Hematopoietic multipotent progenitor cell treated with erythropoietin and hydrocortisone succinate and interleukin-3 and kit ligand, for 15 days (in vitro differentiated cells): ENCODE measurements at regions not wholly inside any gene's neighbourhood (a gene's known extent, or its start where the extent isn't known, plus 50 kb on each side); places are given as distances from the start of the nearest gene placed in this dataset.
"Not testable (repeated sequence)": the region's sequence is repeated elsewhere in the genome, so short reads cannot be mapped to it uniquely, and the experiment has no call there.

ENCODE experiments used
- DNase-seq: peaks from one replicate; pipeline ENCODE4 v3.0.0-alpha.2; 2015; ENCODE audit warnings: low spot score

DNA sequence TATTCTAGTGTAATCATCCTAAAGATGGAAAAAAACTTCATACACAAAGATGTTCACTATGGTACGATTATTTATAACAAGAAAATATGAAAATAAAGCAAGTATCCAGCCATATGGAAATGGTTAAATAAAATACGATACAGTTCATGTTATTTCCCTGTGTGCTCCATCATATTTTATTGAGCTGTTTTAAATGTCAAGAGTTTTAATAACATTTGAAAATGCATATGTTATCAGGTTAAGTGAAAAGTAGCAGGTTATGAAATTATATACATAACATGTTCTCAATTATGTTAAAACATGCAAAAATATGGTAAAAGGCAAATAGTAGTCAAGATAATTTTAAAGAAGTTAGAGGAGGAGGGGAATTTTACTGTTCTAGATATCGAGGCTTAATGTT is 192.0 kb downstream of the HNRNPD start:
- DNase-seq: no peak

DNA sequence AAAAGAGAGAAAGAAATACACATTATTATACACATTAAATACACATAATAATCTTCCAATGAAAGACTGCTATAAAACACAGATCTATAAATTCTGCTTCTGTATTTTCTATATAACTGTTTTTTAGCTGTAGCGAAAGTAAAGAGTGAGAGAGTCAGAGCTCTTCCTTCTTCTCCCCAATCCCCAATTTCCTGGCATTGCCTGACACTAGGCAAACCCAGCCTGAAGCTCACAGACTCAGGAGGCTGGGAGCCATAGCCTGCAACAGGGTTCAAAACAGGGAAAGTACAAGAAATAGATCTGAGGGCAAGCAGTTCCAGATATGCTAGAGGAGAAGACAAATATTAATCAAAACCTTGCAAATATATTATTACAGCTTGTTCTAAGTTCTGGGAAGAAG is 201.6 kb downstream of the HNRNPD start:
- DNase-seq: no peak

DNA sequence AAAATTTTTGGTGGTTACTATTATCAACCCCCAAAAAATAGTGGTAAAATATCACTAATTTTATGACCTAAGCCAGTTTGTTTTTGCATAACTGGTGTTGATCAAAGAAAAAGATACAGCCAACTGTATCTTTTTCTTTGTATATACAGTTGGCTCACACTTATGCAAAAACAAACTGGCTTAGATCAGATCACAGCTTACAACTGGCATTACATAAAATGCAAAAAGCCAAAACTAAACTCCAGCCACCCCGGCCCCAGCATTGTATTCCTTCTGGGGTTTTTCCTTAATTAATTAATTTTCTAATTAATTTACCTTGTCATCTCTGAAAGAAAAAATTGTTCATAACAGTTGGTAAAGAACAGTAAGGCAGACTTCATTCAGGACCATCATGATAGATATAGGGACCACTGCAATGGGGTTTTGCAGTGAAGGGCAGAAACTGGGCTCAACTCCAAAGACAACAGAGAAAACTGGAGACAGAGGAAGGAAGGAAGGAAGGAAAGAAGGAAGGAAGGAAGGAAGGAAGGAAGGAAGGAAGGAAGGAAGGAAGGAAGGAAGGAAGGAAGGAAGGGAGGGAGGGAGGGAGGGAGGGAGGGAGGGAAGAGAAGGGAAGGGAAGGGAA is 202.1 kb downstream of the HNRNPD start:
- no peak for DNase-seq

DNA sequence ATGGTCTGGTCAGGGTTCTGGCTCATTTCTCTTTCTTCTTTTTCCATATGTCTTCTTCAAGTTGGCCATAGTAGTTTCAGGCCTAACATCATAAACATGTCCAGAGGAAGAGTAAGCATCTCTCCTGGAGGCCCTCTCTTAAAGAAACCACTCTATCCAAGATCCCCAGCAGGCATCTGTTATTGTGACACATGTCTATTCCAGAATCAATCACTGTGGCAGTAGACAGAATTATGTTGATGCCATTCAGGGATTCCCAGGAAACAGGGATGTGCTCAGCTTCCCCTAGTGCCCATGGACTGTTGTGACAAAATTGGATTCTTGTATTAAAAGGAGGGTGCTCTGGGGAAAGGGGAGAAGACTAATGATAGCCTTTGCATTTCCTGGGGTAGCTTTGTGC is 224.0 kb downstream of the HNRNPD start:
- DNase-seq: no peak

DNA sequence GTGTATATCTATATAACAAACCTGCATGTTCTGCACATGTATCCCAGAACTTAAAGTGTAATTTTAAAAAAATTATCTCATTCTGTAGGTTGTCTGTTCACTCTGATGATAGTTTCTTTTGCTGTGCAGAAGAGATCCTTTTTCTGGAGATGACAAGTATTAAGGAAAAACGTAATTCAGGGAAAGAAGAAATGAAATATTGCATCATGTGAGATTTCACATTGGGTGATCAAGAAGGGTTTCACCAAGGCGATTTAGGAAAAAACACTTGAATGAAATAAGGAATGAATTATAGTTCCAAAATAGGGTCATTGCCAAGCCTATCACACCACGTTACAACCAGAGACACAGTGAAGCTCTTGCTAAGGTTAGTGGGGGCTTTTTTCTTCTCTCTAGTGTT is 227.9 kb downstream of the HNRNPD start:
- DNase-seq: no peak

DNA sequence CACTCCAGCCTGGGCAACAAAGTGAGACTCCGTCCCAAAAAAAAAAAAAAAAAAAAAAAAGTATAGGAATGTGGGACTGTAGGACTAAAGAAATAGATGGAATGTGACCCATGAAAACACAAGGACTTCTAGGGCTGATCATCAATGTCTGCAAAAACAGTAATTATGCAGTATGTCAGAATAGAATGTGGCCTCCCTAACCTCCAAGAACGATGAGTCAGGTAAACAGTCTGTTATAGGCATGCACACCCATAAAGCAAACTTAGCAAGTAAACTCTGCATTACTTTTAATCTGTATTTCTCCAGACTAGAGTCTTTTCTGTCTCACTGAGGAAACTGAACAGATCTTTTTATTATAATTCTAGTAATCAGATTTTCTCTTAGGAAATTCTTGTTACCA is 233.4 kb downstream of the HNRNPD start:
- no peak for DNase-seq

DNA sequence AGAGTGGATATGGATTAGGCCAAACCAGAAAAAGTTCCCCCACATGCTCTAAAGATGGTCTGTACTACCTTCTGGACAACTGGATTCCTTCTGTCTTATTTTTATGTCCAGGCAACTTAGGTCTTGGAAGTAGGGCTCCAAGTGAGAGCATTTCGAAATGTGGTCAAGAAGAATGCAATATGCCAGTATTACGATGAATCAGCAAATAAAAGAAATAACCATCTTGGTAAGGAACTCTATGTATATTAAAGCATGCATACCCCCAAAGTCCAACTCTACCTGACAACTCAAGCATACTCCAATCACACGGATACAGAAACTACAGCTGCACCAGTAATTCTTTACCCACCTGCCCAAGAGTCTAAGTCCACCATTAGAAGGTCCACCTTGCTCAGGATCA is 234.5 kb downstream of the HNRNPD start:
- no peak for DNase-seq

DNA sequence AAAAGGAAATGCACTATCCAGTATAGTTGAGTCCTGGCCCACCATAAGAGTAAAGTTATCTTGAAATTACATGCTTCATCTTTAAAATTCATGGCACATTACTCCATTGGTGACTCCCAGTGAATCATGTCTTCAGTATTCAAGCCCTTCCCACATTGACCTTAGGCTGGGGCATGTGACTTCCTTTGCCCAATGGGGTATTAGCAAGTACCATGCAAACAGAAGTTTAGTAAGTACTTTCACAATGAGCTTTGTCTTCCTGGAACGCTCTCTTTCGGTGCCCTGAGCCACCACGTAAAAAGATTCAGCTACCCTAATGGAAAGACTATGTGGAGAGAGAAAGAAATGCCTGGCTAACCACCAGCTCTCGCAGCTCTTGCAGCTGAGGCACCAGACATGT is 235.4 kb downstream of the HNRNPD start:
- no peak for DNase-seq

DNA sequence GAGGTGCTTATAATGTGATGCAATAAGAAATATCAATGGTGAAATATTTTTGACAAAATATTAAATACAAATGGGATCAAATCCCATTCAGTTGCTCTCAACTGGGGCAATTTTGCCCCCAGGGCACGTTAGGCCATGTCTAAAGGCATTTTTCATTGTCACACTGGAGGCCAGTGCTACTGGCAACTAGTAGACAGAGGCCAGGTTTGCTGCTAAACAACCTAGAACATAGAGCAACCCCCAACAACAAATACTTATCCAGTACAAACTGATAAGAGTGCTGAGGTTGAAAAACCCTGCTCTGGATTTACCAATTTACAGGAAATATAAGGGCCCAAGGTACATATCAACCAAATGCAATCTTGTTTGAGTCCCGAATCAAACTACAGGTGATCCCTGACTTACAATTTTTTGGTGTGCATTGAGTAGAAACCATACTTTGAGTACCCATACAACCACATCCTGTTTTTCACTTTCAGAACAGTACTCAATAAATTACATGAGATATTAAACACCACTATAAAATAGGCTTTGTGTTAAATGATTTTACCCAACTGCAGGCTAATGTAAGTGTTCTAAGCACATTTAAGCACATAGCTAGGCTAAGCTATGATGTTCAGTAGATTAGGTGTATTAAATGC is 237.5 kb downstream of the HNRNPD start:
- DNase-seq: no peak

DNA sequence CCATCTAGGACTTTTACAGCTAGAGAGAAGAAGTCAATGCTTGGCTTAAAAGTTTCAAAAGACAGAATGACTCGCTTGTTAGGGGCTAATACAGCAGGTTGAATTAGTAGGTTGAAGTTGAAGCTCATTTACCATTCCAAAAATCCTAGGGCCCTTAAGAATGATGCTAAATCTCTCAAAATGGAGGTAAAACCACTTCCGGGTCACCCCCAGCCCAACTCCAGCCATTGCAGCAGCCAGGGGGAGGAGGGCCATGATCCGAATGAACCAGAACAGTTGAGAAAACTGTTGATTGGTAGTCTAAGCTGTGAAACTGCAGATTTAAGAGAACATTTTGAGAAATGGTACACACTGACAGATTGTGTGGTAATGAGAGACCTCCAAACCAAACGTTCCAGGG is 245.4 kb downstream of the HNRNPD start:
- DNase-seq: no peak

DNA sequence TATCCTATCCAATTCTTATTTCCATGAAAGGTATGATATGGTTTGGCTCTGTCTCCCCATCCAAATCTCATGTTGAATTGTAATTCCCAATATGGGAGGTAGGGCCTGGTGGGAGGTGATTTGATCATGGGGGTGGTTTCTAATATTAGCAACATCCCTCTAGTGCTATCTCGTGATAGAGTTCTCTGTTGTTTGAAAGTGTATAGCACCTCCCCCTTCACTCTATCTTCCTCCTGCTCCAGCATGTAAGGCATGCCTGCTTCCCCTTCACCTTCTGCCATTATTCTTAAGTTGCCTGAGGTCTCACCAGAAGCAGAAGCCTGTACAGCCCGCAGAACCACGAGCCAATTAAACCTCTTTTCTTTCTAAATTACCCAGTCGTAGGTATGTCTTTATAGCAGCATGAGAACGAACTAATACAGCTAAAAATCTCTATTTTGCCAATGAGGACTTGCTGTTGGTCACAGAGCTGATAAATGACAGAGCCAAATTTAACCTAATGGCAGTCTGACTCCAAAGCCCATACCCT is 247.2 kb downstream of the HNRNPD start:
- no peak for DNase-seq

DNA sequence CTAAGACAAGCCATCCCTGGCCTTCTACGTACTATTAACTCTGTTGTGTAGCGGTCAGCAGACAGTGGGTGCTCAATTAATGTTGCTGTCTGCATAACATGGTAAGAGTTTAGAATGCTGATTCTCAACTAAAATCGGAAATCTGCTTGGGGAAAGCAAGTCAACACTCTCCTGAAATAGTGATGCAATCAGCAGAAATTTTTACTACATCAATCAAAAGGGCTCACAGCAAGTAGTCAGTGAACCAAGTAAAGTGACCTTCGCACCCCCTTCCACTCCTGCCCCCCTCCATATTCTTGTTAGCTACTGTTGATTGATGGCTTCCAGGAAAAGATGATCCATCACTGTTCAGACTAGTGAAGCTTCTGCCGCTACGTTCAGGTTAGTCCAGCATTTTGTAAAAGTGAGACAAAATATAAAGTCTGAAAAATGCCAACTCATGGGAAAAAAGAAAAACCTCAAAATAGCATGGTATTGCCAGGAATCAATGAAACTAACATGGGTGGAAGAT is 247.9 kb downstream of the HNRNPD start:
- no peak for DNase-seq

DNA sequence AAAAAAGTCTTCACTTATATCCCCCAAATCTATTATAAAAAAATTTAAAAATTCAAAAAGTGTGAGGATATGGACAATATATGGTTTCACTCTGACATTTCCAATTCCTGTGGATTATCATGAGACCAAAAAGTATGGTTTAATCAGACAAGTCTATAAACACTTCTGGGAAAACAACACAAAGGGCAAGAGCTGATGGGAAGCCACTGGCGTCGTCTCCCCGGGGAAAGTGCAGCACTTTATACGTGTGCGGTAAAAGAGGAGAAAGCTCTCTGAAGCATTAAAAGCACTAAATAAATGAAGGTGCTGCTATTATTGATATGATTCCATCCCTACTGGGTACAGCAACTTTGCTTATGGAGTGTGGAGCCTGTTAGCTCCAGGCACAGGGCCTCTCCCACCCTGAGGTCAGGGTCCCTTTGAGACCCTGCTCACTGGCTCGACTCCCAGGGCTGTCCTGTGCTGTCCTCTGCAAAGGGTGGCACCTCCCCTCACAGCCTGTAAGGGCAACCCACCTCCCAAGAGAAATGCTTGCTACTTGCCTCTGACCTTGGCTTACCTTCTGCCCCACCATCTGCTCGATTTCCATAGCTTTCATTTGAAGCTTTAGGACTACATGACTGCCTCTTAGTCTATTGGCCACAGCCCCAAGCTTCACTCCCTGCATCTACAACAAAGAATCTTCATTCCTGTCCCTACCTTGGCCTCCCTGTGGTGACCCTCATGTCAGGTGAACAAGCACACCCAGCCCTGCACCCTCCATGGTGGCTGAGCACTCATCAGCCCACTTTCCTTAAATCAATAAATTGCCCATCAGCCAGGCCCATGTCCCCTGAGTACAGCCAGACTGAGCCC is 248.6 kb downstream of the HNRNPD start:
- DNase-seq: no peak

DNA sequence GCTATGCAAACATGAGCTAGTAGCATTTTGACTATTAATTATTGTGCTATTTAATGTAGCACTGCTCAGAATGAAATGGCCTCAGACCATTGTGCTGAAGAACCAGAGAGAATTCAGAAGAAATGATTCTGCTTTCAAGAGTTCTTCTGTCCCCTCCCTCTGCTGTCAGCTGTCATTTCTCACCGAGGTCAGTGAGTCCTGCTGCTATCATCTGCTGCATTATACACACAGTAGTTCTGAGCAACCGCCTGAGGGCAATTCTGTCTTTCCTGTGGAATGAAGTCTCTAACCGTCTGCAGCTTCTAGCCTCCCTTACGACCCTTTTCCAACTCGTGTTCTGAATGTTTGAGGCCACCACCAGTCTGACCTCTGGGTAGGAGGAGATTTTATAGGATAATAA is 249.4 kb downstream of the HNRNPD start:
- no peak for DNase-seq

DNA sequence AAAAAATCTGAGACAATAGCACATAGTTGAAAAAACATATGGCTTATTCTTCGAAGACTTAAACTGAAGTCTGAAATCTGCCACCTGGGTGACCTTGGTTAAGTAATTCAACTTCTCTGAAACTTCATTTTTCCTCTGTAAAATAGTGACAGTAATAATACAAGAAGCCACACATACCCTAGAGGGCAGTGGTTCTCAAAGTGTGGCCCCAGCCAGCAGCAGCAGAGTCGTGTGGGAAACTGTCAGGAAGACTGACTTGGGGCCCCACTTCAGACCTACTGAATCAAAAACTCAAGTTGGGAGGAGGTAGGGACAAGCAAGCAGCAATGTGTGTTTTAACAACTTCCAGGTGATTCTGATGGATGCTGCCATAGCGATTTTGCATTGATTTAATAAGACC is 249.9 kb downstream of the HNRNPD start:
- no peak for DNase-seq

DNA sequence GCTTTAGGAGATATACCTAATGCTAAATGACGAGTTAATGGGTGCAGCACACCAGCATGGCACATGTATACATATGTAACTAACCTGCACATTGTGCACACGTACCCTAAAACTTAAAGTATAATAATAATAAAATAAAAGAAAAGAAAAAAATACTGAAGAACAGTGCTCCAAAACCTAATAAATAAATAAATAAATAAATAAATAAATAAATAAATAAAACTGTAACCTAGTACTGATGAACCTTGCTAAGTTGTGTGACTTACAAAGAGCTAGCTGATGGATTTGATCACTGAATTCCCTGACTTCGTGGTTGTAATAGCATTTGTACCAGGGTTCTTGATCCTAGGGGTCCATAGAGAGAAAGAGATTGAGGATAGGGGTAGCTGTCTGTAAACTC is 258.6 kb downstream of the HNRNPD start:
- not testable (repeated sequence) for DNase-seq

DNA sequence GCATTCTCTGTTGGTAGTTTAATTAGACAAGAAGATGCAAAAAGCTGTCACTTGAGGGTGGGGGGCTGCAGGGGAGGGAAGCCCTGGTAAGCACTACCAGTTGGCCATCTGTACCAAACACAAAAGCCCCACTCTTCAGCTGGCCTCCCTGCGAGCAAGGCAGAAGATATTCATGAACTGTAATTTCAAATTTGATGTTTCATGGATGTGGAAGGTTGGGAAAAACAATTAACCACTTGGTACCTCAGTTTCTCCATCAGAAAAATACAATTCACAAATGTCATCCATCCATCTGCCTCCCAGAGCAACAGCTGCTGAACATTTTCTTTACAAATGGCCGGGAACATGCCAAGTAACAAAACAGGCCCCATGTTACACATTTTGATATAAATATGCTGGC is 265.3 kb downstream of the HNRNPD start:
- DNase-seq: no peak

DNA sequence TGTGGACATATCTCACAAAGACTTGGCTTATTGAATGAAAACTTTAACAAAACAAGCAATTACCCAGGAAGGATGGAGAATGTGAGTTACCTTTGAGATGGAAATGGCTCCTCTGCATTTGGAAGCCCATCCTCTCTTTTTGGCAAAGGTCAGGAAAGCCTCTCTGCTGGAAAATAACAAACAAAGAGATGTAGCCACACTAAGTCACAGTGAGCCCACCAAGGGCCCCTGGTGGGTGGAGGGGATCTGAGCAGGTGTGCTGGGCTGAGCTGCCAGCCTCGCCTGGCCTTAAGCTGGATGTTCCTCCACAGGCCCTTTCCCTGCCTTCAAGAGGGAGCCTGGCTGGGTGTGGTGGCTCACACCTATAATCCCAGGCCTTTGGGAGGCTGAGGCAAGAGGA is 269.2 kb downstream of the HNRNPD start:
- DNase-seq: no peak

DNA sequence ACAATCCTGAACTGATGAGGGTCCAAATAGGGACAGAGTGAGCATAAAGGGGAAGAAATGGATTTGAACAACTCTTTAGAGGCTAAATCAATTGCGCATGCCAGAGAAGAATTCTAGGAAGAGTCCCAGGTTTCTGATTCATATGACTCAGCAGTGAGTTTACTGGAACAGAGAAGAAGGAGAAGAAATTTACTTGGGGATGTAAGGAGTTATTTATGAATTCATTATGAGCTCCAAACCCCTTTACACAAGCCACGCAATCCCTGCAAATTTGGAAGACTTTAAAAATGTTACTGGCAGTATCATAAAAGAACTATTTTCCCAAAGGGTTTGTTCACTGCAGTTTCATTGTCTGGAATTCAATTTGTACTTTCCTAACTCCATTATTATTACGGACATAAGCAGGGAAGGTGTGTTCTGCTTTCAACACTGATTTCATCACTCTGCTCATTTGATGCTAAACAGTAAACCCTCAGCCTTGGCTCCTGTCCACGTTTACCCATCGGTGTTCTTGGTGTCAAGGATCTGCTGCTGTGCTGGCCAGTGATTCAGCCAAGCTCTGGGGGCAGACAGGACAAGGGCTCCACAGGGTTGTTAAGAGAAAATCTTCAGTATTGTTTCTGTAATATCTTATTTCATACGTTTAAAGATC is 273.7 kb downstream of the HNRNPD start:
- DNase-seq: no peak

DNA sequence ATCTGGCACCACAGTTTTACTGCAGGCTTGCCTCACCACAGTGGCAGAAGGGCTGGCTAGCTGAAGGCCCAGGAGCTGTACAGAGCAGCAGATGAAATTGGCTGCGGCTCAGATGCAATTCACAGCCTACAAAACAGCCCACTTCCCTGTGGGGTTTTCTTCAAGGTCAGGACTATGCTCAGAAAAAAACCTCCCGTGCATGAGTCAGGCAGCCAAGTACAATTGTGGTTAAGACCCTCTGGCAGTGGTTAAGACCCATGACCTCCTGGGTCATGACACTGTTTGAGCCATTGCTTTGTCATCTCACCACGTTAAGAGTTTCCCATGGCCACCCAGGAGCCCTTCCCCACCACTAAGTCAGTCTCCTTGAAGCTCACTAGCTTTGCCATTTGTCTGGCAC is 276.3 kb downstream of the HNRNPD start:
- DNase-seq: no peak

DNA sequence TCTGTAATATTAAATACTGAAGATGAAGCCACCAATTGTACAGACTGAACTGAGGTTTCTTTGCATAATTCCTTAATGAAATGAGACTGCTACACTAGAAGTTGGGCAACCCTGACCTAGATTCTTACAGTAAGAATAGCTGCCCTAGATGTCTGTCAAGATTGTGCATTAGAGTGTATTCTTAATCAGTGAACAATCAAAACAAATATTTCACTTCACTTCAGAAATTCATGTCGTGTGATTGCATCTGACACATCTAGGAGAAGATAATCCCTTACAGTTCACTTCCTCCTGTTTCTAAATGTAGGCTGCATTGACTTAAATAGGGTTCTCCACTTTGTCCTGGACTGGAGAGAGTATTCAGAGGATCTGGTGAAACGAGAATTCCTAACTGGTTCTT is 283.1 kb downstream of the HNRNPD start:
- DNase-seq: no peak

DNA sequence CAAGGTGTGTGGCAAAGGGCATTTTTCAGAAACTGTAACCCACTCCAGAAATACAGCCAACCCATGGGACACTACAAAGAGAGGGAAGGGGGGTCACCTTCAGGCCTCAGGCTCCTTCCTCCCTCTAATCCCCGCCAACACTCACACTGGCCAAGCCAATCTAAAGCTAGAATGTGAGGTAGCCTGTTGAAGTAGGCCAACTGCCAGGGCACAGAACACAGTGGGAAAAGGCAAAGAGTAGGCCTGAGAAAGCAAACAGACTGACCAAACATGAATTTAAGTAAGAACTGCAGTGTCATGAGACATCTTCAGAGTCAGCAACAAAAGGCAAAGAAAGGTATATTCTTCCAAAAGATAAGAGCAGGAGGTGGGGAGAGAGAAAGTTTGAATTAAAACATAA is 289.0 kb downstream of the HNRNPD start:
- DNase-seq: no peak
